GM12864 (cell line): ENCODE measurements at regions not wholly inside any gene's neighbourhood (a gene's known extent, or its start where the extent isn't known, plus 50 kb on each side); places are given as distances from the start of the nearest gene placed in this dataset.

Experiments used
- DNase-seq: peaks from one replicate; pipeline ENCODE4 v3.0.0-alpha.2; 2011; ENCODE audit warnings: low read depth
- H3K4me3 ChIP-seq: 2 replicates; pipeline ENCODE4 v1.5.1; 2011; ENCODE audit warnings: mild to moderate bottlenecking, low read depth, low read length, control low read depth
- TF ChIP-seq, protein P1 (sequence below): IDR thresholded peaks from 2 replicates; pipeline ENCODE4 v1.5.1; 2011; ENCODE audit warnings: low read depth, mild to moderate bottlenecking, moderate library complexity, low read length, control low read depth, inconsistent platforms; ENCODE audit errors: missing control alignments

GRCh38 chr2:172234716-172235691, 132.3 kb upstream of the DLX2 start:
- TF ChIP-seq, protein P1, sequence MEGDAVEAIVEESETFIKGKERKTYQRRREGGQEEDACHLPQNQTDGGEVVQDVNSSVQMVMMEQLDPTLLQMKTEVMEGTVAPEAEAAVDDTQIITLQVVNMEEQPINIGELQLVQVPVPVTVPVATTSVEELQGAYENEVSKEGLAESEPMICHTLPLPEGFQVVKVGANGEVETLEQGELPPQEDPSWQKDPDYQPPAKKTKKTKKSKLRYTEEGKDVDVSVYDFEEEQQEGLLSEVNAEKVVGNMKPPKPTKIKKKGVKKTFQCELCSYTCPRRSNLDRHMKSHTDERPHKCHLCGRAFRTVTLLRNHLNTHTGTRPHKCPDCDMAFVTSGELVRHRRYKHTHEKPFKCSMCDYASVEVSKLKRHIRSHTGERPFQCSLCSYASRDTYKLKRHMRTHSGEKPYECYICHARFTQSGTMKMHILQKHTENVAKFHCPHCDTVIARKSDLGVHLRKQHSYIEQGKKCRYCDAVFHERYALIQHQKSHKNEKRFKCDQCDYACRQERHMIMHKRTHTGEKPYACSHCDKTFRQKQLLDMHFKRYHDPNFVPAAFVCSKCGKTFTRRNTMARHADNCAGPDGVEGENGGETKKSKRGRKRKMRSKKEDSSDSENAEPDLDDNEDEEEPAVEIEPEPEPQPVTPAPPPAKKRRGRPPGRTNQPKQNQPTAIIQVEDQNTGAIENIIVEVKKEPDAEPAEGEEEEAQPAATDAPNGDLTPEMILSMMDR: no peak
- no peak for DNase-seq
- H3K4me3 ChIP-seq: no peak overlapping the region

DNA sequence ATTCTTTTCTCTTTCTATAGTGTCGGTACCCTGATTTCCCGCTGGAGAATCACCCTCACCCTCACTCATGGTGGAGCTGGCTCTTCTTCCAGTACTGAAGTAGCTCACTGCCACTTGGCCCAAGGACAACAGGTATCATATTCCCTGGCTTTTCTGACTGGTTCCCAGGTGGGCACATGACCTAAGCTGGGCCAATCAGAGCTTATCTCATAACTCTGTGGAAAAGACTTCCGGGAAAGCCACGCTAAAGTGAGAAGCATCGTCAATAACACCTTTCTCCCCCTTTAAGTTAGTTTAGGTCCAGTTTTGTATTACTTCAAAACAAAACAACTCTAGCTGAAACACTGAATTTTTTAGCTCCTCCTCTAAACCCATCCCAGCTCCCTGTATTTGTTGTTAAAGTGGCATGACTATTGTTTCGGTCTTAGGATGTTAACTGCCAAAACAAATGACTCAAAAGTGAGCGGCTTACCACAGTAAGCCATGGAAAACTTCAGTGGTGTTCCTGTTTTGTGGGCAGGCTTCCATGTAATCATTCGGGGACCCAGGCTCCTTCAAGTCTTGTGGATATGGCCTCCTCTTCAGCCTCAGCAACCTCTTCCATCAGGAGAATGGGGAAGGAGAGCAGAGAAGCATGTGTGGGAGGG, 137.4 kb upstream of the DLX2 start:
- H3K4me3 ChIP-seq: no peak overlapping the region
- TF ChIP-seq, protein P1: no peak
- no peak for DNase-seq

DNA sequence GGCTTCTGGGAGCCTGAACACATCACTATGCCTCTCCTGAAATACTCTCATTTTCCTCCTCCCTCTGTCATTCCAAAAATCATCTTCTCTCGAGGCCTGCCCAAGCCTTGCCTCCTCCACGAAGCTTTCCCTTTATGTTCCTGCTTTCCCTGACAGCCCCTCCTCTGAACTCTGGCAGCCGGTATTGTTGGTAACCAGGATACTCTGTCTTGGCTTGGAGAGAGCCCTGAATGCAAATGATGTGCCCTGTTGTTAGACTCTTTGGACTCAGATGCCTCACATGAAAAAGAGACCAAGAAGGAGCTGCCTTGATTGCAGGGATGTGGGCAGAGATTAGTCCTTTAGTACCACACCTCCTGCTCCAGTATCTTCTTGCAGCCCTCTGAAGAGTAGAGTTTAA, 138.5 kb upstream of the DLX2 start:
- TF ChIP-seq, protein P1: no peak
- no peak overlapping the region for H3K4me3 ChIP-seq
- DNase-seq: no peak

- no peak overlapping the region for H3K4me3 ChIP-seq
- TF ChIP-seq, protein P1: no peak
- DNase-seq: no peak
These were observed 139.8 kb upstream of the DLX2 start for GRCh38 chr2:172242471-172242870.

- DNase-seq: no peak
- TF ChIP-seq, protein P1: no peak
- no peak overlapping the region for H3K4me3 ChIP-seq
These were observed 140.3 kb upstream of the DLX2 start for GRCh38 chr2:172242961-172243360.

DNA sequence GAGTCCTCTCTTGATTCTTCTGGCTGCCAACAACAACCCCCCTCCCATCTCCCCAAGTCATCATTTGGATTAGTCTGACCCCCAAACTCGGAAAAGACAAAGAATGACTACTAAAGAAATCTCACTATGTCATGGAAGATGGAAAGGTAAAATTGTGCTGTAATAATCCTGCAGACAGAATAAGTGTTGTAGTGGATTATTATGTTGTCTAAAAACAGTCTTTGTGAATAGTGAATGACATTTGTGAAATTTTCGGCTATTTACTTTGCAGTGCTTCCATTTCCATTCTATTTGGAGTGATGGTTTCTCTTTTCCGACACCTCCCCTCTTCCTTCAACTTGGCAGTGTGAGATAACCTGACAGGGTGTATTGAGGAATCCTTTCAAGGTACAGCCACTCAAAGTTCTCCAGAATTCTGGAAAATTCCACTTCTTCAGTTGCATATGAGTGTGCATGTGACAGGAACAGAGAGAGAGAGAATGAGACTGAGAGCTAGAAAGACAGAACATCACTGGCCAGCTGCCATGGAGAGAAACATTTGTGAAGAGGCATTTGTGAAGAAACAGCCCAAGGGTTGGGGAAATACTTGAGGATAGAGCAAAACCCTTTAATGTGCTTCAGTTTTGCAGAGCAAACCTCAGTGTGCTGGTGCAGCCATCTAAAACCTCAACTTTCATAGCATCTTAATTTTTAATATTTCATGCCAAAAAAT, 141.9 kb upstream of the DLX2 start:
- TF ChIP-seq, protein P1: no peak
- no peak overlapping the region for H3K4me3 ChIP-seq
- no peak for DNase-seq
